ENCODE measurements at regions not wholly inside any gene's neighbourhood (a gene's known extent, or its start where the extent isn't known, plus 50 kb on each side); places are given as distances from the start of the nearest gene placed in this dataset.

- Histone ChIP-seq H3K23ac (ENCODE audit: insufficient read length, low read depth, low read length) (no peak overlapping the region), H2BK5ac (ENCODE audit: insufficient read length, low read length) (no peak overlapping the region), H3K4me2 (ENCODE audit: insufficient read depth, insufficient read length, low read length) (no peak overlapping the region), H3K27me3 (ENCODE audit: insufficient read depth, low read length) (no peaks in the 10 kb centered on the region), H2AK5ac (ENCODE audit: insufficient read length, low read length) (no peak overlapping the region), H3K23me2 (ENCODE audit: insufficient read length, low read depth, low read length, poor library complexity, severe bottlenecking) (no peaks in the 10 kb centered on the region), H3K27ac (ENCODE audit: insufficient read length, low read depth, low read length) (no peak overlapping the region), H4K20me1 (ENCODE audit: control insufficient read depth, insufficient read depth, insufficient read length) (no peaks in the 10 kb centered on the region), H2AFZ (ENCODE audit: low read length) (no peak overlapping the region), H3K9me3 (ENCODE audit: control insufficient read depth, low read depth, low read length) (no peaks in the 10 kb centered on the region), H3K9ac (ENCODE audit: extremely low read depth, insufficient read length, low read length) (no peak overlapping the region), H3K4me1 (ENCODE audit: insufficient read depth, low read length) (no peaks in the 10 kb centered on the region; the same call in 1 of the 2 replicates), H4K5ac (ENCODE audit: insufficient read length, low read depth, low read length) (no peak overlapping the region), H2BK15ac (ENCODE audit: low read depth, low read length) (no peak overlapping the region), H2BK120ac (ENCODE audit: low read depth, low read length, poor library complexity, severe bottlenecking) (no peak overlapping the region), H3K14ac (ENCODE audit: insufficient read depth, low read length) (no peak overlapping the region), H2BK12ac (ENCODE audit: insufficient read length, low read depth, low read length) (no peak overlapping the region), H4K8ac (replicated peaks; ENCODE audit: insufficient read length, low read depth, low read length) (no peak overlapping the region), H4K91ac (ENCODE audit: insufficient read length, low read depth, low read length) (no peak overlapping the region), H3T11ph (ENCODE audit: low read length) (no peak overlapping the region), H3K56ac (ENCODE audit: insufficient read length, low read depth, low read length) (no peak overlapping the region), H3K18ac (ENCODE audit: insufficient read length, low read depth, low read length) (no peak overlapping the region), H2BK20ac (ENCODE audit: low read depth, low read length, poor library complexity, severe bottlenecking) (no peak overlapping the region), H3K79me2 (ENCODE audit: insufficient read depth, low read length) (no peaks in the 10 kb centered on the region), H3K4ac (ENCODE audit: low read depth, low read length) (no peak overlapping the region), H3K79me1 (ENCODE audit: insufficient read depth, low read depth, low read length, poor library complexity, severe bottlenecking) (no peaks in the 10 kb centered on the region)
- Mint-ChIP-seq H3K4me1 (peaks cover 5% of the 10 kb centered on the region in 2 experiments; a peak in 3 of 4 replicates), H3K4me3 (no peak overlapping the region), H3K9me3 (peaks cover 2 to 3% of the 10 kb centered on the region in 2 experiments; a peak in 2 of 5 replicates), H3K27ac (peak overlapping the region in 1 of 3 experiments; percentile 42; a peak in 2 of 7 replicates), H3K27me3 (ENCODE audit: low read depth) (no peaks in the 10 kb centered on the region), H3K36me3 (ENCODE audit: insufficient read depth in 1 of 3, low read depth in 3 of 3) (no peaks in the 10 kb centered on the region; a peak in 1 of 7 replicates)
- DNase-seq: no peak
- WGBS (ENCODE audit: extremely low coverage, insufficient read length, low lambda C conversion rate): no CpG with 5 or more reads among the region's 1 CpG
- no peak for TF ChIP-seq CTCF (conservative IDR thresholded peaks at IDR 0.05)
Measured at GRCh38 chr5:28703651-28704260, 1665.4 kb upstream of the CDH9 start.

Data from H9 (cell line).